Smooth muscle cell of the brain vasculature (primary cell): ENCODE measurements at regions not wholly inside any gene's neighbourhood (a gene's known extent, or its start where the extent isn't known, plus 50 kb on each side); places are given as distances from the start of the nearest gene placed in this dataset.
"Not testable (repeated sequence)": the region's sequence is repeated elsewhere in the genome, so short reads cannot be mapped to it uniquely, and the experiment has no call there.

Experiments used
- DNase-seq: peaks from one replicate; pipeline ENCODE4 v3.0.0-alpha.2; 2012; ENCODE audit warnings: low read depth, low spot score

DNA sequence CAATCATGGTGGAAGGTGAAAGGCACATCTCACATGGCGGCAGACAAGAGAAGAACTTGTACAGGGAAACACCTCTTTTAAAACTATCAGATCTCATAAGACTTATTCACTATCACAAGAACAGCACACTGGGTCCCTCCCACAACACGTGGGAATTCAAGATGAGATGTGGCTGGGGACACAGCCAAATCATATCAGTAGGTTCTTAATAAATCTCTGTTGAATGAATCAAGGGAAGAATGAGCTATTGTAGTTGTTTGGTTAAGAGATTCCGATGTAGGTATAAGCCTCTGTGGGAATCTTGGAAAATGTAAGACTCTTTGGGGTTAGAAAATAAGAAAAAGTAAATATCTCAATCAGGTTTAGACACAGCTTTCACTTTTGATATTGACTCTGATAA, 400.2 kb downstream of the KCNRG start:
- no peak for DNase-seq

DNA sequence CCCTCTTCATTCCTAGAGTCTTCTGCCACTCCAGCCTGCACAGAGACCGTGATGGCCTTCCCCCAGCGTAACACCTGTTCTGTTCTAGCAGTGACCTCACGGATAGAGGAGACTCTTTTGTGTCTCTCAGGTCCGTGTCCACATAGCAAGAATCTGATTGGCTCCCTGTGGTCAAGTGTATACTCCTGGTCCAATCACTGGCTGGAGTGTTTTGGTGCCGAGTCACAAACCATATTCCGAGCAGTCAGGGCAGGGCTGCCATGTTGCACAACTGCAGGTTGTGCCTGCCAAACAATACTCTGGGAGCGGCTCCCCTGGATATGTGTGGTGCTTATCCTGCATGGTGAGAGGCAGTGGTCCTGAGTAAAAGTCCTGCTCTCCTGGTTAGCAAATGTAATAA, 402.4 kb downstream of the KCNRG start:
- no peak for DNase-seq

DNA sequence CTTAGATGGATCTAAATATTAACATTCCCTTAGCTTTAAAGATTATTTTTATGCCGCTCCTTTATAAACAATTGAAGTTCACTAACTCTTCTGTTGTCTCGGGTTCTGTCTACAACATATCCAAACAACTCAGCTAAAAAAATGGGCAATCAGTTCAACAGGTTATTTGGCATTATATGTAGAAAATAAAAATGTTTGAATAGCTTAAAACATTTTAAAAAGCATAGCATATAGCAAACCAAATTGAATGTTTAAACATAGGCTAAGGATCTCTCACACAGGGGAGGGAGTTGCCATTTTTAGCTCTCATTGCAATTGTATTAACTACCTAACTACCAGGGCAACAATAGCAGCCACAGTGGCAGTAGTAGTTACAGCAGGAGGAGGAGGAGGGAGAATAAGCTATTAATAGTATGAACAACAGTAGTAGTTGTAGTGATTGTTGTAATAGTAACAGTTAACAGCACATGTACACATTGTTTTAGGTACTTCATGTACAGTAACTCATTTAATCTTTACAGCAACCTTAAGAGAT, 404.2 kb downstream of the KCNRG start:
- DNase-seq: no peak

DNA sequence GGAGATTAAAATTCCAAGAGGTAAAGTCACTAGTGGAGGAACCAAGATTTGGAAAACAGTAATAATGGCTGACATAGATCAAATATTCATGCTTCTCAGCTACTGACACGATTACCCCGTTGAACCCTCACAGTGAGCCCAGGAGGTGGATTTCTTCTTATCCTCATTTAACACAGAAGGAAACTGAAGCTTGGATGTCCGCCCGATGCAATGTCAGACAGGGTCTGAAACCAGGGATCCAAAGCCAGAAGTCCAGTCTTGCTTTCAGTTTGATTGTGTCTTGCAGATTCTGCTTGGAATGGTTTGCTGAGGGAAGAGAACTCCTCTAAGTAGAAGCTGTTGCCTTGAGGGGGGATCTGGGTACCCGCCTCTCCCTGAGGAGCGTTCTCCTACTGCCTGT, 404.7 kb downstream of the KCNRG start:
- no peak for DNase-seq

DNA sequence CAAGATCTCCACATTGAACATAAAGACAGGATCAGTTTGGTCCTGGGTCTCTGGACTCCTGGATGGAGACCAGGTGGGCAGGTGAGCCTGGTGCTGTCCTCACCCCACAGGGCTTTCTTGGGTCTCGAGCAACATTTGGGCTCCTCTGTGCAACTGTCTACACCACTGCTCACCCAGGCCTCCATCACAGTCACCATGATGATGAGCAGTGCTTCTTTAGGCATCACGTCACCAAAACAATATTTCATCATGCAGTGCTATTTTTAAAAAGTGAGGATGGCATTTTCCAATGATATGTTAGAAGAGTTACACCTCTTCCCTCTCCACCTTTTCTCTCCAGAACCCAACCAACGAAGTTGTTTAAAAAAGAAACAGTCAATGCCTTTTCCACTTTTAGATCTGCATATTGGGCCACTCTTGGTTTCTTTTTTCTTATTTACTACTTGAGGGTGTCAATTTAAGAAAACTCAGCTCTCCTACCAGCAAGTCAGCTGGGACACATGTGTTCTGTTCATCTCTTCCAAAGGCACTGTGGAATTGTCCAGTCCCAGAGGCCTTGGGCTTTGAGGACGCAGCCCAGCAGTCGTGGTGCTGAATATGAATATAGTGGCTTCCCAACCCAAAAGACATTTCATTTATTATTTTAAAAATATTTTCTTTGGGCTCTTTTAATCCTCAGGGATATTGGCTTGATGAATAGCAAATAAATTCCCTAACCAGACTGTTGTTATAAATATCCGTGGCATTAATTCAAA, 405.7 kb downstream of the KCNRG start:
- no peak for DNase-seq

DNA sequence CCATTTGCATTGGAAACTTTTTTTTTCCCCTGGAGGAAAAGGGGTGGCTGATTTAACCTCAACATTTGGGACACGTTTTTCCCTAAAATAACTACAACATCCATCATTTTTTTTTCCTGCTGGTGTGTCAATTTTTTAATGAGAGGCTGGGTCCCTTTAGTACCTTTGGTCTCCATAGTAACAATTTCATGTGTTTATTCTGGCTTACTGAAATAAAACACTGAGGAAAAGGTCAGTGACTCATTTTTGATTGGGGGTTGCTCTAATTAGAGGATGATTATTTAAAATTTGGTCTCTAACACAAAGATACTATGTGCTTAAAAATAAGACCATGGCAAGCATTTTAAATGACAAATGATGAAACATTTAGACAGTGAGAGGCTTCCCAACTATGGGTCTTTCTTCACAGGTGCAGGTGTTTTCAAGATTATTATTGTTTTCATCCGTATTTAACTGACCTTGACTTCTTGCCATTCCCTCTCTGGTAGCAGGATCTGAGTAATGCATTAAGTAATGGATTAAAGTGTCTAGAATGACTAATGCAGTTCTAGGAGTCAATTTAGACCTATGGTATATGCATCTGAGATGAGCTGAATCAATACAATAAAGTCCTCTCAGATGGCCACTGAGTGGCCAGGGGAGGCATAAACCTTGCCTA, 406.4 kb downstream of the KCNRG start:
- no peak for DNase-seq

DNA sequence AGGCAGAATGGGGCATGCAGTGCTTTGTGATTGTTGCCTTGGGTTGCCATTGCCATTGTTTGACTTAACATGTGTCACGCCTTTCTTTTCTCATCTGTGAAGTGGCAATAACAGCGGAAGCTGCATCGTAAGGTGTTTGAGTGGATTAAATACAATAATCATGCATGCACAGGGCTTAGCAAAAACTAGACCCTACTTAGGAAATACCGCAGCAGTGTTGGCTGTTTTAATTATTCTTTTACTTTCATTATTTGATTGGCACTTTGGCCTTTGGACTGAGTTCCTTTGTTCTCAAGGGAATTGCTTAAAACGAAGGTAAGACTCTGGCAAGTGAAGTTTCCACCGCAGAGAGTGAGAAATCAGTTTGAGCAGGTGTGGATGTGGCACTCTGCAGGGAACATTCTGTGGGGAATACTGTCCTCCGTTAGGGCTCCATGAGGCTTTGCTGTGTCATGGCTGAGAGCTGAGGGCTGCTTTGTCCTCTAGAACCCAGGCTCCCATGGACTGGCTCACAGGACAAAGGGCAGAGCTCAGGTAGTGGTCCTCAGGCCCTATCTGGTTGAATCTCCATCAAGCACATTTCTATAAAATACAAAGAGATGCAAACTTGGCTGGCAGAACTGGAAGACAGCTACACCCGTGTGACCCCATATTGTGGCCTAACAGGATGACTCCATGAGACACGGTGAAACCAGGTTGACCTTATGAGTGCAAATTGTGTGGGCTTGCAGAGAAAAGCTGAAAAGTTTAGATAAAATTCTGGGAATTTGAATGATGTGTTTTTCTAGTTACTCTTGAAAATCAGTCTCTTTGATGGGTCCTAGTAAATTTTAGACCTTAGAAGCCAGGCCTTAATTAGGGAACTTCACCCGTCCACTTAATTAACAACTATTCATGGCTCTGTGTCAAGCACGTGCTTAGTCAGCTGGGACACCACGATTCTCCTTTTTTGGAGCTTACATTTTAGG, 407.2 kb downstream of the KCNRG start:
- no peak for DNase-seq

DNA sequence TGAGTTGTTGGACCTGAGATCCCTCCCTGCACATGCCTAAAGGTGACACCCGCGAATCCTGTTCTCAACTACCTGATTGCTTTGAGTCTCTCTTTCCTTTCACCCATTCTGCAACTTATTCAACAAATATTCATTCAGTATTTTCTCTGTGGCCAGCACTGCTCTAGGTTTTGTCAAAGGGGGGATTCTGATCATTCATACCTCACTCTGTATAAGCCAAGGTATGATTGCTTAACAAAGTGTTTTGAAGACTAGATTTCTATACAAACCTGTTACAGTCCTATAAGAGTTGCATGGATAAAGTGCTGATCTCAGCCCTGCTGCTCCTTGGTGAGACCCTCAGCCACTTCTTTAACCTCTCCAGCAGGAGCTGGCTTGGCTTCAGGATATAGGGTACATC, 409.7 kb downstream of the KCNRG start:
- no peak for DNase-seq

DNA sequence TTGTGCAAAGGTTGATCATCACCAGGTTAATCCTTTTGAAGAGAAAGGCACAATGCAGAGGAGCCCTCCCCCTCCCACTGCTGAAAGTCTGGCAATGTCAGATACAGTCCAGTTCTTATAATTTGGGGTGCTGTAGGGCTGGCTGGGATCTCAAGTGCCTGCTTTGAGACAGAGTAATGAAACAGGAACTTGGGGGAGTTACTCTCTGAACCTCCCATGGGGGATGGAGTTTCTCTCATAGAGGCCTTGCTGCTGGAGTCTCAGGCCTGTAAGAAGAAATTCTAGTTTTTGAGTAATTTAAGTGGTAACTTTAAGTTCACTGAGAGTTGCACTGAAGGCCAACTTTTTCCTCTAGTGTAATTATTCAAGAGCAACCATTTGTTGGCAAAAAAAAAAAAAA, 410.5 kb downstream of the KCNRG start:
- no peak for DNase-seq

DNA sequence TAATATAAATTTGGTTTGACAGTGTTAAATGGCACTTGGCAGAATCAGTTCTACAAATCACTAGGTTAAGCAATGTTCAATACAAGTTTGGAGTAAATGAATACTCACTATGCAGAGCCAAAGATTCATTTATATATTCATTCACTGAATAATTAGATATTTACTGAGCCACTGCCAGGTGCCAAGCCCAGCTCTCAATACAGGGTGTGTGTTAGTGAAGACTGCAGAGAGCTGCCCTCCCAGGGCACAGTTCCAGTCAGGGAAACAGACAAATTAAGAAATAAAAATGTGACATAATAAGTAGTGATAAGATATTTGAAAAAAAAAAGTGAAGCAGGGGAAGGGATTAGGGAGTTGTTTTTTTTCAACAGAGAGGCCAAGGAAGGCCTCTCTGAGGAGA, 411.7 kb downstream of the KCNRG start:
- DNase-seq: no peak

DNA sequence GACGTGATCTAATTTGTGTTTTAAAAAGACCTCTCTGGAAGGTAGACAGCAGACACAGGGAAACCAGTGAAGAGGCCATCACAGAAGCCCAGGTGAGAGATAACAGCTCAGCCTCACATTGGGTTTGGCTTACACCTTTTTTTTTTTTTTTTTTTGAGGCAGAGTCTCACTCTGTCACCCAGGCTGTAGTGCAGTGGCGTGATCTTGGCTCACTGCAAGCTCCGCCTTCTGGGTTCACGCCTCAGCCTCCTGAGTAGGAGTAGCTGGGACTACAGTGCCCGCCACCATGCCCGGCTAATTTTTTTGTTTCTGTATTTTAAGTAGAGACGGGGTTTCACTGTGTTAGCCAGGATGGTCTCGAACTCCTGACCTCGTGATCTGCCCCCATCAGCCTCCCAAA, 412.3 kb downstream of the KCNRG start:
- DNase-seq: not testable (repeated sequence)

DNA sequence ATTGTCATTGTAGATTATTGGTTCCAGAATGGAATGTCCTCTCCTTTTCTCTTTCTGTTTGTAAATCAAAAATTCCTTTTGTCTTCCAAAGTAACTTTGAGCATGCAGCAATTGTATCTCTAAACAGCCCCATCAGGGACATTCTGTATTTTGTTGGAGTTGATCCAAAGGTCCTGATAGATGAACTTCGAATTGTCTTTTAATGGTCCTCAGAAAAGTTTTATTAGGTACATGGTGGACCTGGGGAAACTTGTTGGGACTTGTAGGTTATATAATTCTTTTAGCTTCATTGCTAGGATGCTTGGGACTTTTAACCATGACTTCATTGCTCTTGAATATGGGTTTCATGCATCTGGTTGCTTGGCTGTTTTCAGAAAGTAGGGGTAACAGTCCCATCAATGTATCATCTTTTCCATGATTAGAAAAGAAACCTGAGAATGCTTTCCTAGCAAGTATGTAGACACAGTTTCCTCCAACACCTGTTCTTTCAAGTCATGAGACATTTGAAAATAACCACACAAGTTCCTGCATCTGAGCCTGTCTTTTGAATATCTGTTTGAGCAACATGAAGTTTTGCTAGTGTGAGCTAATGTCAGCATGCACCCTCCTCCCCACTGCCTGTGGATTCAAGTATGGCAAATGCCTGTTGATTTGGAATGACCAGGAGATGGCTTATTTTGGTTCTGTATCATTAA, 413.1 kb downstream of the KCNRG start:
- no peak for DNase-seq

DNA sequence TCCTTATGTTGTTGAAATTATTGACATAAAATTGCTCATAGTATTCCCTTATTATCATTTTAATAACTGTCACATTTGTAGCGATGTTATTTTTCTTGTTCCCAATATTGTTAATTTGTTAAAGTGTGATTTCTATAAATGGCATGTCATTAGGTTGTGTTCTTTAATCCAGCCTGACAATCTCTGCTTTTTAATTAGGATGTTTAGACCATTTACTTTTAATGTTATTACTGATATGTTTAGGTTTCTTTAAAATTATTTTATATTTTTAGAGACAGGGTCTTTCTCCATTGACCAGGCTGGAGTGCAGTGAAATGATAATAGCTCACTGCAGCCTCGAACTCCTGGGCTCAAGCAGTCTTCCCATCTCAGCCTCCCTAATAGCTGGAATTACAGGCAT, 408.5 kb downstream of the DLEU7 start:
- no peak for DNase-seq

DNA sequence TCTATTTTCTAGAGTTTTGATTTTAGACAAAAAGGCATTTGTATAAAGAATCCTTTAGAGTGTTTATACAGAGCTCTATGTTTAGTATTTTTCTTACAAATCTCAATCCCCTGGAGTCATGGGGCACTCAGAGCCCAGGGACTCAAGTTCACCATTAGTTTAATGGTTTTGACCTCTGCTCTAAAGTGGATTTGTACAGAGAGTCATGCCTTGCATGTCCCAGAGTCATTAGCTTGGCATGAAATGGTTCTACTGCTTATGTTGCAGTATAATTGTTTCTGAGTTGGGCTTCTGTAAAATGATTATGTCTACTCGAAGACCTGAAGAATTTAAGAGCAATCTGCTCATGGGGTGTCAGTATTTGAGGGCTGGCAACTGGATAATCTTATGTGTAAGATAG, 406.2 kb downstream of the DLEU7 start:
- no peak for DNase-seq

DNA sequence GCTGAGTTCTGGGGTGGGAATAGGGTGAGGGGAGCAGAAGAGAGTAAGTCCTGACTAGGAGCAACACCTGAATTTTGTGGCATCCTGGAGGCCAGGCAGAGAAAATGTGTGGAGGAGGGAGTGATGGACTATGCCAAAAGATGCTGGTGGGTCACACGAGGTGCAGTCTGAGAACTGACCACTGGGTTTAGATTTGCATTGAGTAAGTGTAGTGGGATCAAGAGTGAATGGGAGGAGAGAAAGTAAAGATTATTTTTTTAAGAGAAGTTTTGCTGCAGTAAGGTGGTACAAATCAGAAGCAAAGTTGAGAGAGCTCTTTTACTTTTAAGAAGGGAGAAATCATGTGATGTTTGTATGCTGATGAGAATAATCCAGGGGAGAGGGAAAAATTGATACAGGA, 405.1 kb downstream of the DLEU7 start:
- no peak for DNase-seq

DNA sequence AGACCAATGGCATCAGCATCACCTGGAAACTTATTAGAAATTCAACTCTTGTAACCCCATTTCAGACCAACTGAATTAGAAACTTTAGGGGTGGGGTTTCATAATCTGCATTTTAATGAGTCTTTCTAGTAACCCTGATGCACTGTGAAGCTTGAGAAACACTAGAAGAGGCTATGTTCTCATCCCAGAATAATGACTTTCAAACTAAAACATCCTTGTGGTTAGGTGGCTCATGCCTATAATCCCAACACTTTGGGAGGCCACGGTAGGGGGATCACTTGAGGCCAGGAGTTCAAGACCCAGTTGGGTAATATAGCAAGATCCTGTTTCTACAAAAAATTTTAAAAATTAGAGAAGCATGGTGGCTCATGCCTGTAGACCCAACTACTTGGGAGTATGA, 402.4 kb downstream of the DLEU7 start:
- DNase-seq: no peak

DNA sequence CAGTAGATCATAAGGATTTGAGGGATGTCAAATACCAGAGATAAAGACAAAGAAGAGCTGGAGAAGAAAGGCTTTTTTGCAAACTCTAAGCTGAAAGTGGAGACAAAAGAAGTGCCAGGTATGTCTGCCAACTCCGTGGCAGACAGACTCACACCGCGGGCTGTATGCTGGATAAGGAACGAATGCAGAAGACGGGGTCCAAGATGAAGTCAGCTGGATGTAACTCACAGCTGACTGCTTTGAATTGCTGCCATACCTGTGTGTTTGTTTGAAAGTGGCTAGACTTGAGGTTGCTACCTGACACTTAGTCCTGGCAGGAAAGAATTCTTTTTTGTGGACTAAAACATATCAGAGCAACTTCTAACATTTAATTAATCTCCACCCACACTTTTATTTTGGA, 398.8 kb downstream of the DLEU7 start:
- no peak for DNase-seq

DNA sequence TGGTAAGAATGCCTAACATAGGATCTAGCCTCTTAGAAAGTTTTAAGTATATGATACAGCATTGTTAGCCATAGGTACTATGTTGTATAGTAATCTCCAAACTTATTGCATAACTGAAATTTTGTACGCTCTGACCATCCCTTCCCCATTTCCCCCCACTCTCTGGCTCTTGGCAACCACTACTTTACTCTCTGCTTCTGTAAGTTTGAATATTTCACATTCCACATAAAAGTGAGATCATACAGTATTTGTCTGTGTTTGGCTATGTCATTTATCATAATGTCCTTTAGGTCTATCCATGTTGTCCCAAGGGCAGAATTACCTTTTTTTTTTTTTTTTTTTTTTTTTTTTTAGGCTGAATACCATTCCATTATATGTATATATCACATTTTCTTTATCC, 396.9 kb downstream of the DLEU7 start:
- DNase-seq: no peak

DNA sequence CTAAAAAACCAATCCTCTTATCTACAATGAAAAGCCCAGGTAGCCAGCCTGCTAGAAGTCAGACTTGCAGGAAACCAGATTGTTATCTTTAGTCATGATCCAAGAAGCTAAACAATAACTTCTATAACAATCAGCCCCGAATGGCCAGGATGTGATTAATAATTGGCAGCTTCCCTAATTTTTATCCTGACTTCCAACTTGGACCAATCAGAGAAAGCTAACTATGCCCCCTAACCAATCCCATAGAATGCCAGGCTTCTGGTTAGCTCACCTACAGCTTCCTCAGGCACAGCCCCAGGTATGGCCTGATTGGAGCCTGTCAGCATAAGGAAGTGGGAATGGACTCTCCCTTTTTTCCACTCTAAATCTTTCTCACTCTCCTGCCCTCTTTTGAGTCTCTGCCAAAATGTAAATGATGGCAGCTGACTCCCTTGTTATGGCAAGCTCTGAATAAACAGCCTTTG, 394.9 kb downstream of the DLEU7 start:
- DNase-seq: no peak

DNA sequence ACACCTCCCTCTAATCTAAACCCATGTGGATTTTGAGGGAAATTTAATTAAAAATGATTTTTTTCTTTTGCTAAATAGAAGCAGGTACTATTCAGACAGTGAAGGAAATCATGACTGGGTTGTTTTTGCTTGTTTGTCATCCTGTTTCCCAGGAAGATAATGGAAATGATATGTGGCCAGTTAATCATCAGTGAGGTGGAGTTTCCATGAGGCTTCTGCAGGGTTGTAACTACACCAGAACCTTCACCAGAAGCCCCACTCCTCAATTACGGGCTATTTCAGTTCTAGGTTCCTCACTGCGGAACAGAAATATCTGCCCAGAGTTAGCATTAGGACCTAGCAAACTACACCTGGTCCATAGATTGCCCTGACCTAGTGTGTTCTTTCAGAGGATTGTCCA, 394.0 kb downstream of the DLEU7 start:
- DNase-seq: no peak

DNA sequence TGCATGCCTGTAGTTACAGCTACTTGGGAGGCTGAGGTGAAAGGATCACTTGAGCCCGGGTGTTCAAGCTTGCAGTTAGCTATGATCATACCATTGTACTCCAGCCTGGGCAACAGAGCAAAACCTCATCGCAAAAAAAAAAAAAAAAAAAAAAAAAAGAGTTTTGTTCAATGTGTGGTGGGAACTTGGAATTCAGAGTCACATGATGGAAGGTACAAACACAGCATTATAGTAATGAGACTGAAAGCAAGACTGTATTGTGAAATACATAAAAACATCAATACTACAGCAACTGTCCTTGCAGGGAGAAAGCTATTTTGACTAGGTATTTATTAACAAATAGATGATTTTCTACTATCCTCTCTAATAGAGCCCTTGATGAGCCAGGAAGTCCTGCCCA, 393.2 kb downstream of the DLEU7 start:
- DNase-seq: no peak
